ENCODE measurements at regions not wholly inside any gene's neighbourhood (a gene's known extent, or its start where the extent isn't known, plus 50 kb on each side); places are given as distances from the start of the nearest gene placed in this dataset.

- no peak for TF ChIP-seq PAX5 (IDR thresholded peaks at IDR 0.05; ENCODE audit: insufficient read depth, low read length, severe bottlenecking)
- TF ChIP-seq POLR2A (IDR thresholded peaks at IDR 0.05; ENCODE audit: low read depth, low read length) = no peak
- no peak for TF ChIP-seq POU2F2 (IDR thresholded peaks at IDR 0.05; ENCODE audit: low read depth, low read length)
- TF ChIP-seq POLR2AphosphoS5 (IDR thresholded peaks at IDR 0.05; ENCODE audit: low read depth, low read length) = no peak
- no peak for TF ChIP-seq SPI1 (IDR thresholded peaks at IDR 0.05; ENCODE audit: low read depth, low read length)
- no peak for TF ChIP-seq TAF1 (IDR thresholded peaks at IDR 0.05; ENCODE audit: low read depth, low read length)
These were observed 354.2 kb upstream of the TMEM229A start for GRCh38 chr7:124387056-124387455.
